ENCODE measurements at regions not wholly inside any gene's neighbourhood (a gene's known extent, or its start where the extent isn't known, plus 50 kb on each side); places are given as distances from the start of the nearest gene placed in this dataset.

GRCh38 chr6:163670336-163670735 lies 255.8 kb downstream of the QKI start:
- TF ChIP-seq, protein P1, sequence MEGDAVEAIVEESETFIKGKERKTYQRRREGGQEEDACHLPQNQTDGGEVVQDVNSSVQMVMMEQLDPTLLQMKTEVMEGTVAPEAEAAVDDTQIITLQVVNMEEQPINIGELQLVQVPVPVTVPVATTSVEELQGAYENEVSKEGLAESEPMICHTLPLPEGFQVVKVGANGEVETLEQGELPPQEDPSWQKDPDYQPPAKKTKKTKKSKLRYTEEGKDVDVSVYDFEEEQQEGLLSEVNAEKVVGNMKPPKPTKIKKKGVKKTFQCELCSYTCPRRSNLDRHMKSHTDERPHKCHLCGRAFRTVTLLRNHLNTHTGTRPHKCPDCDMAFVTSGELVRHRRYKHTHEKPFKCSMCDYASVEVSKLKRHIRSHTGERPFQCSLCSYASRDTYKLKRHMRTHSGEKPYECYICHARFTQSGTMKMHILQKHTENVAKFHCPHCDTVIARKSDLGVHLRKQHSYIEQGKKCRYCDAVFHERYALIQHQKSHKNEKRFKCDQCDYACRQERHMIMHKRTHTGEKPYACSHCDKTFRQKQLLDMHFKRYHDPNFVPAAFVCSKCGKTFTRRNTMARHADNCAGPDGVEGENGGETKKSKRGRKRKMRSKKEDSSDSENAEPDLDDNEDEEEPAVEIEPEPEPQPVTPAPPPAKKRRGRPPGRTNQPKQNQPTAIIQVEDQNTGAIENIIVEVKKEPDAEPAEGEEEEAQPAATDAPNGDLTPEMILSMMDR (IDR thresholded peaks at IDR 0.05) = no peak
- TF ChIP-seq POLR2AphosphoS5 (IDR thresholded peaks at IDR 0.05) = no peak
- TF ChIP-seq POLR2A (IDR thresholded peaks at IDR 0.05) = no peak
